Stimulated activated memory B cell treated with anti-CD40 and anti-IgM and Interleukin-4, amounts not matched to agents 10 μg/mL and 1 μg/mL and 100 μg/mL, for 72 hours (primary cell): ENCODE measurements at regions not wholly inside any gene's neighbourhood (a gene's known extent, or its start where the extent isn't known, plus 50 kb on each side); places are given as distances from the start of the nearest gene placed in this dataset.
"Not testable (repeated sequence)": the region's sequence is repeated elsewhere in the genome, so short reads cannot be mapped to it uniquely, and the experiment has no call there.

ENCODE experiments used
- ATAC-seq: fragments of 150-1000 bp; cut with Tn5 transposase; 2 replicates; pipeline ENCODE4 v1.10.0; 2021
- H3K27ac Mint-ChIP-seq: one replicate; pipeline ENCODE4 v1.8.0; 2022; ENCODE audit warnings: mild to moderate bottlenecking, mixed read lengths
- H3K27me3 Mint-ChIP-seq: one replicate; pipeline ENCODE4 v1.8.0; 2022; ENCODE audit warnings: mixed read lengths
- H3K36me3 Mint-ChIP-seq: one replicate; pipeline ENCODE4 v1.8.0; 2022; ENCODE audit warnings: mixed read lengths
- H3K4me1 Mint-ChIP-seq: one replicate; pipeline ENCODE4 v1.8.0; 2022; ENCODE audit warnings: mixed read lengths
- H3K4me3 Mint-ChIP-seq: one replicate; pipeline ENCODE4 v1.8.0; 2022; ENCODE audit warnings: mild to moderate bottlenecking, moderate library complexity, mixed read lengths
- H3K9me3 Mint-ChIP-seq: one replicate; pipeline ENCODE4 v1.8.0; 2022; ENCODE audit warnings: mixed read lengths

DNA sequence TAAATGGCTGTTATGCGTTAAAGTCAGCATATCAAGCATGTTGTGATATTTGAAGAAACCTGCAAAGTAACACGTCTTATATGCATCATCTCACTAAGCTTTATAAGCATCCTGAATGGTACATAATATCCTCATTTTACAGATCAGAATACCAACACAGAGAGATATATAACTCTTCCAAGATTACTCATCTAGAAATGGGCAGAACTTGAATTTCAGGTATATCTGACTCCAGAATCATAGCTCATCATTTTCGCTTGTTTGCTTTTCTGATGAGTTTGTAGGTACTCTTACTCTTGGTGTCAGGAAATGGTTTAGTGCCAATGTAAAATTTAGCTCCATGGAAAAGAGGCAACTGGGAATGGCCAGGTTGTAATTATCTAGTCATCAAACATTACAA, 232.3 kb upstream of the ANKH start:
- Mint-ChIP-seq H3K27me3 (peaks cover 11% of the 10 kb centered on the region), H3K27ac (no peak overlapping the region), H3K4me3 (no peak overlapping the region), H3K9me3 (peaks cover 8% of the 10 kb centered on the region), H3K4me1 (no peaks in the 10 kb centered on the region), H3K36me3 (no peaks in the 10 kb centered on the region)
- no peak for ATAC-seq

DNA sequence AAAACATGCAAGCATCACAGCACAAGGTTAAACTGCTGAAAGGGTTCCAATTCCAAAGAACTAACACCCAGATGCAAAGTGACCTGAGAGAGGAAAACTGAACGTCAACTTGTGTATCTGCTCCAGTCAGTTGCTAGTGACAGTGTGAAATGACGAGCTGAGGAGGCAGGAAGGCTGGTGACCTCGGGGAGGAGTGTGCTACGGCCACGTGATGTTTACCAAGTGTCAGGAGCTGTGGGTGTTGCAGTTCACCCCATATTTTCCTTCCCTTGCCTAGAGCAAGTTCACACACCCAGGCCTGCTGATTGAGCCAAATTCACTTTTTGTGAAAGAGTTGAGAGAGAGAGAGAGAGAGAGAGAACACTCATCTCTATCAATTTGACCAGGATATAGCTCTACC, 231.6 kb upstream of the ANKH start:
- no peaks in the 10 kb centered on the region for H3K36me3 Mint-ChIP-seq
- peaks cover 8% of the 10 kb centered on the region for H3K9me3 Mint-ChIP-seq
- H3K4me1 Mint-ChIP-seq: no peaks in the 10 kb centered on the region
- peaks cover 11% of the 10 kb centered on the region for H3K27me3 Mint-ChIP-seq
- H3K27ac Mint-ChIP-seq: no peak overlapping the region
- no peak for ATAC-seq
- no peak overlapping the region for H3K4me3 Mint-ChIP-seq

- ATAC-seq: no peak
- no peaks in the 10 kb centered on the region for H3K36me3 Mint-ChIP-seq
These were observed 226.0 kb upstream of the ANKH start for GRCh38 chr5:15097552-15097951.

DNA sequence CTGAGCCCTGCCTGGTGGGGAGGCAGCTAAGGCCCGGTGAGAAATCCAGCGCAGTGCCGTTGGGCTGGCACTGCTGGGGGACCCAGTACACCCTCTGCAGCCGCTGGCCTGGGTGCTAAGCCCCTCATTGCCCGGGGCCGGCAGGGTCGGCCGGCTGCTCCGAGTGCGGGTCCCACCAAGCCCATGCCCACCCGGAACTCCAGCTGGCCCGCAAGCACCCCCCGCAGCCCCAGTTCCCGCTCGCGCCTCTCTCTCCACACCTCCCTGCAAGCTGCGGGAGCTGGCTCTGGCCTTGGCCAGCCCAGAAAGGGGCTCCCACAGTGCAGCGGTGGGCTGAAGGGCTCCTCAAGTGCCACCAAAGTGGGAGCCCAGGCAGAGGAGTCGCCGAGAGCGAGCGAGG, 225.1 kb upstream of the ANKH start:
- not testable (repeated sequence) for H3K4me1 Mint-ChIP-seq, H3K36me3 Mint-ChIP-seq, ATAC-seq, H3K27ac Mint-ChIP-seq, H3K4me3 Mint-ChIP-seq
- Mint-ChIP-seq H3K9me3 (peaks cover 14% of the 10 kb centered on the region), H3K27me3 (peaks cover 11% of the 10 kb centered on the region)

More at GRCh38 chr5:15097552-15097951, 226.0 kb upstream of the ANKH start:
- no peaks in the 10 kb centered on the region for H3K4me1 Mint-ChIP-seq
- H3K27me3 Mint-ChIP-seq: peaks cover 11% of the 10 kb centered on the region
- H3K4me3 Mint-ChIP-seq: no peak overlapping the region
- no peak overlapping the region for H3K27ac Mint-ChIP-seq
- H3K9me3 Mint-ChIP-seq: peaks cover 14% of the 10 kb centered on the region

- Mint-ChIP-seq H3K27ac (no peak overlapping the region), H3K4me3 (no peak overlapping the region), H3K9me3 (peaks cover 10% of the 10 kb centered on the region), H3K4me1 (no peaks in the 10 kb centered on the region), H3K36me3 (no peaks in the 10 kb centered on the region), H3K27me3 (no peaks in the 10 kb centered on the region)
- no peak for ATAC-seq
These were observed 221.2 kb upstream of the ANKH start for GRCh38 chr5:15092801-15093200.

- H3K27ac Mint-ChIP-seq: no peak overlapping the region
- no peaks in the 10 kb centered on the region for H3K36me3 Mint-ChIP-seq
- H3K4me3 Mint-ChIP-seq: no peak overlapping the region
- no peaks in the 10 kb centered on the region for H3K27me3 Mint-ChIP-seq
- ATAC-seq: no peak
- H3K9me3 Mint-ChIP-seq: peaks cover 5% of the 10 kb centered on the region
- no peaks in the 10 kb centered on the region for H3K4me1 Mint-ChIP-seq
These were observed 214.1 kb upstream of the ANKH start for GRCh38 chr5:15085671-15086070.

DNA sequence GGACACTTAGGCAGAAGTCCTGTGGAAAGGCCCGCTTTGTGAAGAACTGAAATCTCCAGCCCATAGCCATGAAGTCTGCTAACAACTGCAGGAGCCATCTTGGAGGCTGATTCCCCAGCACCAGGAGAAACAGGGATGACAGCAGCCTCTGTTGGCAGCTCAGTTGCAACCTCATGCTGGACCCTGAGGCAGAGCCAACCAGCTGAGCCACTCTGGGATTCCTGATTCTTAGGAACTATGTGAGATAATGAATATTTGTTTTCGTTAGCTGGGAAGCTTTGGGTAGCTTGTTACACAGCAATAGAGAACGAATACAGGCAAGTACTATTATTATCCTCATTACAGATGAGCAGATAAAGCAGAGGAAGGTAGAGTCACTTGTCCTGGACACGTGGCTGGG, 210.5 kb upstream of the ANKH start:
- Mint-ChIP-seq H3K9me3 (no peaks in the 10 kb centered on the region), H3K27ac (no peak overlapping the region), H3K27me3 (peaks cover 9% of the 10 kb centered on the region), H3K36me3 (no peaks in the 10 kb centered on the region), H3K4me1 (no peaks in the 10 kb centered on the region), H3K4me3 (no peak overlapping the region)
- no peak for ATAC-seq

- Mint-ChIP-seq H3K4me1 (no peaks in the 10 kb centered on the region), H3K4me3 (no peak overlapping the region), H3K27me3 (peaks cover 16% of the 10 kb centered on the region), H3K9me3 (no peaks in the 10 kb centered on the region), H3K27ac (no peak overlapping the region), H3K36me3 (no peaks in the 10 kb centered on the region)
- no peak for ATAC-seq
These were observed 208.6 kb upstream of the ANKH start for GRCh38 chr5:15080219-15080618.

DNA sequence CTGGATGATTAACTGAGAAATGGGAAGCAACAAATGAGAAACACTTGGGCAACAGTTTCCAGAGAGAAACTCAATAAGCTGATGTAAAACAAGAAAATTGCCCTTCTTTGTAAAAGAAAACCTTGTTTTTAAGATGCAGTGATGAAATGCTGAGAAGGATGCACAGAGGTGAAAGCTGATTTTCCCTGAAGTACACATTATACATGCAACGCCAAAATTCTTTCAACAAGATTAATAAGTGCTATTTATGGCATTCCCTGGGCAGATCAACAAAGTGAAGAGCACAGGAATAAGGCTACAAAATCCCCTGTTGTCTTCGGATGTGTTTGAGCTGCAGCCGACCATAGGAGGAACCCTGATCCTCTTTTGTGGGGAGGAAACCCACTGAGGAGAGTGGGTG, 208.0 kb upstream of the ANKH start:
- Mint-ChIP-seq H3K4me3 (no peak overlapping the region), H3K36me3 (no peaks in the 10 kb centered on the region), H3K27me3 (peaks cover 16% of the 10 kb centered on the region), H3K4me1 (no peaks in the 10 kb centered on the region), H3K27ac (no peak overlapping the region), H3K9me3 (no peaks in the 10 kb centered on the region)
- ATAC-seq: no peak

- no peak for ATAC-seq
- H3K27me3 Mint-ChIP-seq: peaks cover 16% of the 10 kb centered on the region
- no peak overlapping the region for H3K4me3 Mint-ChIP-seq
- H3K4me1 Mint-ChIP-seq: no peaks in the 10 kb centered on the region
- no peaks in the 10 kb centered on the region for H3K9me3 Mint-ChIP-seq
- H3K36me3 Mint-ChIP-seq: no peaks in the 10 kb centered on the region
- no peak overlapping the region for H3K27ac Mint-ChIP-seq
These were observed 203.1 kb upstream of the ANKH start for GRCh38 chr5:15074651-15075050.

DNA sequence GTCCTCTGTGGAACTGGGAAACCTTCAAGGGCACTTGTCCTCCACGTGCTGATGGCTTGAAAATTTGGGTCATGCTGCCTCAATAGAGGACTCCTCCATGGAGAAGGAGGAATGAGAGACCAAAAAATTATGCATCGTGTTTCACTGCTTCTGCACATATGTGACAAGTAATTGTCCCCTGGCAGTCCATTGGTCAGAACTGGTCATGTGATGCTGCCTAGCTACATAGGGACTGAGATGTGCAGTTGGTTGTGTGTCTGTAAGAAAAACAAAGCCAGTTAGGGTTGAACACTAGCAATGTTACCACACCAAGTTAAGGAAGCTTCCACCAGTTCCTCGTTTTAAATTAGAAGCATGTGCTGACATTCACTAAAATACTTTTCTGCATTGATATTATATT, 201.9 kb upstream of the ANKH start:
- no peaks in the 10 kb centered on the region for H3K9me3 Mint-ChIP-seq
- H3K4me3 Mint-ChIP-seq: no peak overlapping the region
- H3K27ac Mint-ChIP-seq: no peak overlapping the region
- peaks cover 16% of the 10 kb centered on the region for H3K27me3 Mint-ChIP-seq
- no peaks in the 10 kb centered on the region for H3K36me3 Mint-ChIP-seq
- ATAC-seq: no peak
- no peaks in the 10 kb centered on the region for H3K4me1 Mint-ChIP-seq

- Mint-ChIP-seq H3K9me3 (peaks cover 5% of the 10 kb centered on the region), H3K4me1 (no peaks in the 10 kb centered on the region), H3K27ac (no peak overlapping the region), H3K36me3 (no peaks in the 10 kb centered on the region), H3K4me3 (no peak overlapping the region), H3K27me3 (no peaks in the 10 kb centered on the region)
- ATAC-seq: no peak
These were observed 199.3 kb upstream of the ANKH start for GRCh38 chr5:15070907-15071306.

DNA sequence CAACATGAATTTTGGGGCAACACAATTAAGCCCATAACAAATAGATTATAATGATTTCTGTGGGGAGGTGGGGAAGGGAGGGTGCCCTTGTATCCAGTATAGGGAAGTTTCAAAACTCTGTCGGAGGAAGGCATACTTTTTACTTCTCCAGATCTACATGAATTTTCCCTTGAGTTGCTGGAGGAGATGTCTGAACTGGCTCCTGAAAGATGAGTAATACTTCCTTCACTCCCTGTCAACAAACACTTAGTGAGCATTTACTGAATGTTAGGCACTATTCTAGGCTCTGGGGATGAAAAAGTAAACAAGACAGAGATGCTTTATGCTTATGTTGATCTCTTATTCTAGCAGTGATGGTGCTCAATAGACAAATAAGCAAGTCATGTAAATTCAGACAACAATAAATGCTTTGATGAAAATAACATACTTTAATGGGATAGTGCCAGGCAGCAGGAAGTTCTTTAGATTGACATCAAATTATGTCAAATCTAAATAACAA, 197.9 kb upstream of the ANKH start:
- Mint-ChIP-seq H3K27ac (no peak overlapping the region), H3K36me3 (no peaks in the 10 kb centered on the region), H3K27me3 (no peaks in the 10 kb centered on the region), H3K9me3 (peaks cover 5% of the 10 kb centered on the region), H3K4me1 (no peaks in the 10 kb centered on the region), H3K4me3 (no peak overlapping the region)
- no peak for ATAC-seq

GRCh38 chr5:15065091-15065490, 193.5 kb upstream of the ANKH start:
- Mint-ChIP-seq H3K36me3 (no peaks in the 10 kb centered on the region), H3K4me3 (no peak overlapping the region), H3K27ac (no peak overlapping the region), H3K27me3 (peaks cover 9% of the 10 kb centered on the region), H3K4me1 (no peaks in the 10 kb centered on the region), H3K9me3 (peaks cover 5% of the 10 kb centered on the region)
- ATAC-seq: no peak

GRCh38 chr5:15064396-15064795, 192.8 kb upstream of the ANKH start:
- H3K4me3 Mint-ChIP-seq: no peak overlapping the region
- peaks cover 9% of the 10 kb centered on the region for H3K27me3 Mint-ChIP-seq
- no peaks in the 10 kb centered on the region for H3K4me1 Mint-ChIP-seq
- H3K9me3 Mint-ChIP-seq: peaks cover 5% of the 10 kb centered on the region
- no peaks in the 10 kb centered on the region for H3K36me3 Mint-ChIP-seq
- H3K27ac Mint-ChIP-seq: no peak overlapping the region
- ATAC-seq: no peak

DNA sequence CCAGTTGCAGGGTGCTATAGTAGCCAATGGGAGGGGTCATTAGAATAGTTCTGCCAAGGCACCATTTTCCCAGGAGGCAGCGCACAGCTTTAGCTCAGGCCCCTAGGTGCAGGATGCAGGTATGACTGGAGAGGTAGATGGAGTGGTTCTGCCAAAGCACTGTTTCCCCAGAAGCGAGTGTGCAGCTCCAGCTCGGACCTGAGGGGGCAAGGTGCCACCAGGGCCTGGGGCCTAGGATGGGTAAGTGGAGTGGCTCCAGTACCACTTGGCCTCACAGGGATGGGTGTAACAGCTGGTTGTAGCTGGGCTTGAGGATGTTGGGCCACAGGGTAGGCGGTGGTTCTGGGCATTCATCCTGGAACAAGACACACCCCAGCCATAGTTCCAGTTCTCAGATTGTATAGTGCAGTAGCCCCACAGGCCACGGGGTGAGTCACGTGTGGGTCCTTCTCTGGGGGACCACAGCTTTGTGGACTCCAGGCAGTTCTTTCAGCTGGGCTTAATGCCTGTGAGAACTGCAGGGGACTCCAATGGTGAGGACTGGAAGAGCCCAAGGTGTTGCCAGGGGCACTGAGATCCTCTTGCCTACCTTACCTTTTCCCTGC, 185.5 kb upstream of the ANKH start:
- no peak overlapping the region for H3K4me3 Mint-ChIP-seq
- peaks cover 51% of the 10 kb centered on the region for H3K27me3 Mint-ChIP-seq
- no peaks in the 10 kb centered on the region for H3K9me3 Mint-ChIP-seq
- no peaks in the 10 kb centered on the region for H3K4me1 Mint-ChIP-seq
- ATAC-seq: no peak
- peaks cover under 1% of the 10 kb centered on the region for H3K36me3 Mint-ChIP-seq
- no peak overlapping the region for H3K27ac Mint-ChIP-seq

GRCh38 chr5:15044521-15044920, 172.9 kb upstream of the ANKH start:
- Mint-ChIP-seq H3K27ac (no peak overlapping the region), H3K36me3 (no peaks in the 10 kb centered on the region), H3K27me3 (no peaks in the 10 kb centered on the region), H3K4me1 (no peaks in the 10 kb centered on the region), H3K9me3 (peaks cover 7% of the 10 kb centered on the region), H3K4me3 (no peak overlapping the region)
- no peak for ATAC-seq
